ENCODE measurements at regions not wholly inside any gene's neighbourhood (a gene's known extent, or its start where the extent isn't known, plus 50 kb on each side); places are given as distances from the start of the nearest gene placed in this dataset.

GRCh38 chr15:24819680-24820079 lies 135.1 kb upstream of the SNRPN start:
- no peak overlapping the region for H3K4me2 ChIP-seq (ENCODE audit: insufficient read depth in 1 of 2, low read depth in 2 of 2, low read length in 2 of 2)
- no peak overlapping the region for H4K91ac ChIP-seq (replicated peaks; ENCODE audit: insufficient read length, low read length)
- H3K27ac ChIP-seq (ENCODE audit: low read depth, low read length) = no peak overlapping the region
- no peak overlapping the region for H4K8ac ChIP-seq (ENCODE audit: extremely low read depth, insufficient read depth, low read length)
- peak overlapping the region; percentile 84; the same call in 1 of the 2 replicates for H2BK20ac ChIP-seq (ENCODE audit: low read length)
- H3K79me2 ChIP-seq (ENCODE audit: control insufficient read depth in 1 of 2, insufficient read depth in 2 of 2, low read length in 2 of 2) = no peaks in the 10 kb centered on the region
- FAIRE-seq (no peak), DNase-seq (ENCODE audit: low read depth in 1 of 2, low spot score in 2 of 2) (peak in 1 of 2 experiments; percentile 2)
- no peak overlapping the region for H3K4me3 ChIP-seq (ENCODE audit: extremely low read depth in 1 of 4, insufficient read depth in 2 of 4, low read depth in 3 of 4, low read length in 4 of 4)
- H3K36me3 ChIP-seq (ENCODE audit: control insufficient read depth in 2 of 4, insufficient read depth in 4 of 4, low read length in 3 of 4) = no peaks in the 10 kb centered on the region
- no peak overlapping the region for H3K18ac ChIP-seq (ENCODE audit: extremely low read depth, low read length)
- no peaks in the 10 kb centered on the region for H3K79me1 ChIP-seq (ENCODE audit: low read depth, low read length)
- H3K4me1 ChIP-seq (replicated peaks in 1 of 4; ENCODE audit: control insufficient read depth in 3 of 4, insufficient read depth in 4 of 4, low read length in 3 of 4) = peaks cover 0 to 5% (median 2%) of the 10 kb centered on the region in 4 experiments; a peak in 2 of 7 replicates
- H3K9me3 ChIP-seq (ENCODE audit: insufficient read depth in 2 of 2, low read depth in 1 of 2, low read length in 1 of 2) = peaks cover 0 to 7% of the 10 kb centered on the region in 2 experiments; a peak in 2 of 4 replicates
- ChIA-PET CTCF (ENCODE audit: partially characterized antibody) (interaction anchor here (0.8 to 2.6 kb wide), 11 partner anchors 10 to 86 kb away, joined by 3 to 17 read pairs (median 4); no protein-coding TSS in a partner anchor), POLR2A (ENCODE audit: partially characterized antibody) (no interaction called here)
- H3K23me2 ChIP-seq (ENCODE audit: low read depth, low read length) = no peaks in the 10 kb centered on the region
- peak in 1 of 2 experiments; percentile 44; a peak in 2 of 4 replicates for TF ChIP-seq RAD21 (IDR thresholded peaks at IDR 0.05 in 1 of 2, conservative IDR thresholded peaks at IDR 0.05 in 1 of 2; ENCODE audit: low read depth in 2 of 2, low read length in 2 of 2)
- TF ChIP-seq, protein P1, sequence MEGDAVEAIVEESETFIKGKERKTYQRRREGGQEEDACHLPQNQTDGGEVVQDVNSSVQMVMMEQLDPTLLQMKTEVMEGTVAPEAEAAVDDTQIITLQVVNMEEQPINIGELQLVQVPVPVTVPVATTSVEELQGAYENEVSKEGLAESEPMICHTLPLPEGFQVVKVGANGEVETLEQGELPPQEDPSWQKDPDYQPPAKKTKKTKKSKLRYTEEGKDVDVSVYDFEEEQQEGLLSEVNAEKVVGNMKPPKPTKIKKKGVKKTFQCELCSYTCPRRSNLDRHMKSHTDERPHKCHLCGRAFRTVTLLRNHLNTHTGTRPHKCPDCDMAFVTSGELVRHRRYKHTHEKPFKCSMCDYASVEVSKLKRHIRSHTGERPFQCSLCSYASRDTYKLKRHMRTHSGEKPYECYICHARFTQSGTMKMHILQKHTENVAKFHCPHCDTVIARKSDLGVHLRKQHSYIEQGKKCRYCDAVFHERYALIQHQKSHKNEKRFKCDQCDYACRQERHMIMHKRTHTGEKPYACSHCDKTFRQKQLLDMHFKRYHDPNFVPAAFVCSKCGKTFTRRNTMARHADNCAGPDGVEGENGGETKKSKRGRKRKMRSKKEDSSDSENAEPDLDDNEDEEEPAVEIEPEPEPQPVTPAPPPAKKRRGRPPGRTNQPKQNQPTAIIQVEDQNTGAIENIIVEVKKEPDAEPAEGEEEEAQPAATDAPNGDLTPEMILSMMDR (IDR thresholded peaks at IDR 0.05; ENCODE audit: control extremely low read depth in 1 of 3, insufficient read depth in 1 of 3, low read depth in 1 of 3, low read length in 3 of 3) = peak; percentile 35 to 64 (median 54)
- TF ChIP-seq EZH2 (IDR thresholded peaks at IDR 0.05; ENCODE audit: low read depth, low read length, severe bottlenecking) = no peak
- H2BK5ac ChIP-seq (ENCODE audit: low read depth, low read length) = no peak overlapping the region; the same call in 1 of the 2 replicates
- H2AFZ ChIP-seq (ENCODE audit: low read length) = no peak overlapping the region
- no peaks in the 10 kb centered on the region for H4K20me1 ChIP-seq (replicated peaks in 1 of 2; ENCODE audit: control insufficient read depth in 1 of 2, insufficient read depth in 2 of 2, low read length in 2 of 2)
- H3K23ac ChIP-seq (ENCODE audit: insufficient read length) = no peak overlapping the region
- H2BK12ac ChIP-seq (ENCODE audit: low read depth, low read length) = no peak overlapping the region
- H2AK5ac ChIP-seq (ENCODE audit: low read depth, low read length) = no peak overlapping the region
- H4K5ac ChIP-seq (ENCODE audit: insufficient read length, low read depth, low read length) = no peak overlapping the region
- H3K56ac ChIP-seq (replicated peaks; ENCODE audit: insufficient read length, low read depth, low read length) = no peak overlapping the region
- H2BK15ac ChIP-seq (ENCODE audit: low read length) = no peak overlapping the region
- H2BK120ac ChIP-seq (replicated peaks; ENCODE audit: low read depth, low read length) = no peak overlapping the region
- no peak overlapping the region for H3K4ac ChIP-seq (replicated peaks; ENCODE audit: insufficient read length, low read depth, low read length)
- H3K27me3 ChIP-seq (replicated peaks in 1 of 4; ENCODE audit: control insufficient read depth in 3 of 4, extremely low read depth in 1 of 4, insufficient read depth in 3 of 4, low read length in 3 of 4) = no peaks in the 10 kb centered on the region
- 78% methylated on average over 2 of the region's 2 CpGs; no CpG with 5 or more reads in 1 of the 2 experiments for WGBS, 2 experiments (ENCODE audit: extremely low coverage in 1 of 2, insufficient coverage in 1 of 2, insufficient read length in 1 of 2, insufficient replicate concordance in 2 of 2, low coverage in 1 of 2, low lambda C conversion rate in 2 of 2, missing lambda C conversion rate in 1 of 2)
- no peak overlapping the region for H3K9ac ChIP-seq (replicated peaks in 1 of 4; ENCODE audit: extremely low read depth in 1 of 4, low read depth in 3 of 4, low read length in 3 of 4)
- H3K14ac ChIP-seq (ENCODE audit: insufficient read length) = no peak overlapping the region
